Hepatocyte (in vitro differentiated cells): ENCODE measurements at regions not wholly inside any gene's neighbourhood (a gene's known extent, or its start where the extent isn't known, plus 50 kb on each side); places are given as distances from the start of the nearest gene placed in this dataset.

Source experiments
- DNase-seq: peaks from one replicate; pipeline ENCODE4 v3.0.0-alpha.2; 2016; ENCODE audit warnings: low spot score
- H2AFZ ChIP-seq: fragments of 200-600 bp; sonication (generic); 2 replicates; pipeline ENCODE4 v1.6.0; 2016; ENCODE audit warnings: antibody characterized with exemption, mild to moderate bottlenecking
- H3K27ac ChIP-seq: fragments of 200-600 bp; sonication (generic); 2 replicates; pipeline ENCODE4 v1.5.1; 2016; ENCODE audit warnings: mild to moderate bottlenecking
- H3K27me3 ChIP-seq: fragments of 200-600 bp; sonication (generic); 2 replicates; pipeline ENCODE4 v1.6.1; 2016
- H3K36me3 ChIP-seq: fragments of 200-600 bp; sonication (generic); replicated peaks from 2 replicates; pipeline ENCODE4 v1.5.1; 2016; ENCODE audit warnings: low read depth; ENCODE audit not compliant: insufficient read depth
- H3K4me1 ChIP-seq: fragments of 200-600 bp; sonication (generic); 2 replicates; pipeline ENCODE4 v1.5.1; 2016; ENCODE audit warnings: mild to moderate bottlenecking, moderate library complexity; ENCODE audit not compliant: insufficient read depth
- H3K4me2 ChIP-seq: fragments of 200-600 bp; sonication (generic); 2 replicates; pipeline ENCODE4 v1.6.0; 2016
- H3K4me3 ChIP-seq: fragments of 200-600 bp; sonication (generic); 2 replicates; pipeline ENCODE4 v1.5.1; 2016; ENCODE audit warnings: mild to moderate bottlenecking
- H3K79me2 ChIP-seq: fragments of 200-600 bp; sonication (generic); 2 replicates; pipeline ENCODE4 v1.6.0; 2017; ENCODE audit warnings: mild to moderate bottlenecking
- H3K9me2 ChIP-seq: fragments of 200-600 bp; sonication (generic); replicated peaks from 2 replicates; pipeline ENCODE4 v1.6.0; 2017; ENCODE audit warnings: mild to moderate bottlenecking; ENCODE audit not compliant: insufficient read depth
- H3K9me3 ChIP-seq: fragments of 200-600 bp; sonication (generic); 2 replicates; pipeline ENCODE4 v1.5.1; 2016; ENCODE audit warnings: low read depth, mild to moderate bottlenecking
- H4K20me1 ChIP-seq: fragments of 200-600 bp; sonication (generic); 2 replicates; pipeline ENCODE4 v1.6.0; 2016; ENCODE audit warnings: mild to moderate bottlenecking; ENCODE audit not compliant: insufficient read depth, poor library complexity, severe bottlenecking
- EZH2 ChIP-seq: fragments of 200-600 bp; sonication (generic); IDR thresholded peaks from 2 replicates; pipeline ENCODE4 v1.6.1; 2016; ENCODE audit warnings: antibody characterized with exemption, mild to moderate bottlenecking, borderline replicate concordance
- EZH2phosphoT487 ChIP-seq: fragments of 200-600 bp; sonication (generic); IDR thresholded peaks from one replicate; pipeline ENCODE4 v1.6.1; 2018; ENCODE audit warnings: antibody characterized with exemption, mild to moderate bottlenecking, low read depth, moderate library complexity; ENCODE audit not compliant: unreplicated experiment, severe bottlenecking
- WGBS: methylation state at CpG from one replicate; pipeline ENCODE4 v1.1.6; 2016; ENCODE audit warnings: low lambda C conversion rate; ENCODE audit errors: missing lambda C conversion rate; 5-methylcytosine and 5-hydroxymethylcytosine counted together
- TF ChIP-seq, protein P1 (sequence below): fragments of 200-600 bp; sonication (generic); IDR thresholded peaks from 2 replicates; pipeline ENCODE4 v1.5.1; 2016; ENCODE audit warnings: antibody characterized with exemption, mild to moderate bottlenecking; ENCODE audit not compliant: poor library complexity

DNA sequence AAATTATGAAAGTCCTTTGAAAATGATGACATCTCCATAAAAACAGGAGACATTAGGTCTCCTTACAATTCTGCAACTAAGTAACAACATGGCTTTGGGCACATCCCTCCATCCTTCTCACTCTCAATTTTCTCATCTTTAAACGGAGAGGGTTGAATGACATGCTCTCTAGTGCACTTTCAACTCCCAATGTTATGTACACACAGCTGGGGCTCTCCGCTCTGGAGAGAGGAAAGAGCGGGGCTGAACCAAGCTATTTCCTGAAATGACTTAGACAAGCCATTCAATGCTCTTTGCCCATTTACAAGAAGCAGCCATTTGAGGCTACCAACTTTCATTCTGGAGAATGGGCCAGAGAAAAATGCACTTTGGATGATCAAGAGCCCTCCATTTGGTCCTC, 144.2 kb upstream of the BNIP2 start:
- Histone ChIP-seq H3K9me3 (no peaks in the 10 kb centered on the region), H3K4me3 (no peak overlapping the region), H3K27me3 (no peaks in the 10 kb centered on the region), H3K9me2 (no peaks in the 10 kb centered on the region), H3K36me3 (no peaks in the 10 kb centered on the region), H3K4me2 (no peak overlapping the region), H3K27ac (no peak overlapping the region), H3K4me1 (no peaks in the 10 kb centered on the region), H3K79me2 (no peaks in the 10 kb centered on the region), H4K20me1 (no peaks in the 10 kb centered on the region), H2AFZ (no peak overlapping the region)
- 75% methylated on average over 3 of the region's 3 CpGs for WGBS
- DNase-seq, result no peak
- TF ChIP-seq EZH2 (no peak), EZH2phosphoT487 (no peak)
- TF ChIP-seq, protein P1, sequence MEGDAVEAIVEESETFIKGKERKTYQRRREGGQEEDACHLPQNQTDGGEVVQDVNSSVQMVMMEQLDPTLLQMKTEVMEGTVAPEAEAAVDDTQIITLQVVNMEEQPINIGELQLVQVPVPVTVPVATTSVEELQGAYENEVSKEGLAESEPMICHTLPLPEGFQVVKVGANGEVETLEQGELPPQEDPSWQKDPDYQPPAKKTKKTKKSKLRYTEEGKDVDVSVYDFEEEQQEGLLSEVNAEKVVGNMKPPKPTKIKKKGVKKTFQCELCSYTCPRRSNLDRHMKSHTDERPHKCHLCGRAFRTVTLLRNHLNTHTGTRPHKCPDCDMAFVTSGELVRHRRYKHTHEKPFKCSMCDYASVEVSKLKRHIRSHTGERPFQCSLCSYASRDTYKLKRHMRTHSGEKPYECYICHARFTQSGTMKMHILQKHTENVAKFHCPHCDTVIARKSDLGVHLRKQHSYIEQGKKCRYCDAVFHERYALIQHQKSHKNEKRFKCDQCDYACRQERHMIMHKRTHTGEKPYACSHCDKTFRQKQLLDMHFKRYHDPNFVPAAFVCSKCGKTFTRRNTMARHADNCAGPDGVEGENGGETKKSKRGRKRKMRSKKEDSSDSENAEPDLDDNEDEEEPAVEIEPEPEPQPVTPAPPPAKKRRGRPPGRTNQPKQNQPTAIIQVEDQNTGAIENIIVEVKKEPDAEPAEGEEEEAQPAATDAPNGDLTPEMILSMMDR, result no peak

DNA sequence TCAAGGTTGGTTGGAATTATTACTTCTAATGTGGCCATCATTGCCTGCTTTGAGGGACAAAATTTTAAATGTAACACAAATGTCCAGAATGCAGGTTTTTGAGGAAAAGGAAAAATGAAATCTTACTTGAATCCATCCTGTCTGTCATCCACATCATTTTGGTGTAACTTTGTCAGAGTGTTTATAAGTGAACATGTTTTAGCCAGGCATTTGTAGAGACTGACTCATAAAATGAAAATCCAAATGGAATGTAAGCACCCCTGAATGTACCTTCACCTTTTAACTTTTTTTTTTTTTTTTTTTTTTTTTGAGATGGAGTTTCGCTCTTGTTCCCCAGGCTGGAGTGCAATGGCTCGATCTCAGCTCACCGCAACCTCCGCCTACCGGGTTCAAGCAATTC, 141.8 kb upstream of the BNIP2 start:
- no peak for DNase-seq
- Histone ChIP-seq H3K4me3 (no peak overlapping the region), H3K27me3 (no peaks in the 10 kb centered on the region), H3K9me2 (no peaks in the 10 kb centered on the region), H3K36me3 (no peaks in the 10 kb centered on the region), H3K27ac (no peak overlapping the region), H3K4me2 (no peak overlapping the region), H2AFZ (no peak overlapping the region), H4K20me1 (no peaks in the 10 kb centered on the region), H3K9me3 (no peaks in the 10 kb centered on the region), H3K4me1 (no peaks in the 10 kb centered on the region), H3K79me2 (no peaks in the 10 kb centered on the region)
- no peak for TF ChIP-seq EZH2phosphoT487
- no peak for TF ChIP-seq EZH2
- TF ChIP-seq, protein P1, result no peak
- WGBS, result 95% methylated on average over 5 of the region's 5 CpGs

- Histone ChIP-seq H2AFZ (no peak overlapping the region), H3K9me3 (no peaks in the 10 kb centered on the region), H3K4me3 (no peak overlapping the region), H4K20me1 (no peaks in the 10 kb centered on the region), H3K36me3 (no peaks in the 10 kb centered on the region), H3K27ac (no peak overlapping the region), H3K4me2 (no peak overlapping the region), H3K79me2 (no peaks in the 10 kb centered on the region), H3K27me3 (no peaks in the 10 kb centered on the region), H3K9me2 (no peaks in the 10 kb centered on the region), H3K4me1 (no peaks in the 10 kb centered on the region)
- 88% methylated on average over 2 of the region's 2 CpGs for WGBS
- DNase-seq, result no peak
- TF ChIP-seq, protein P1, result no peak
- no peak for TF ChIP-seq EZH2phosphoT487
- no peak for TF ChIP-seq EZH2
These were observed 141.0 kb upstream of the BNIP2 start for GRCh38 chr15:59830098-59830497.

- 82% methylated on average over 15 of the region's 15 CpGs for WGBS
- Histone ChIP-seq H3K9me3 (no peaks in the 10 kb centered on the region), H3K36me3 (no peaks in the 10 kb centered on the region), H3K4me1 (no peaks in the 10 kb centered on the region), H2AFZ (no peak overlapping the region), H3K27ac (no peak overlapping the region), H3K27me3 (no peaks in the 10 kb centered on the region), H4K20me1 (no peaks in the 10 kb centered on the region), H3K79me2 (no peaks in the 10 kb centered on the region), H3K4me2 (no peak overlapping the region), H3K9me2 (no peaks in the 10 kb centered on the region), H3K4me3 (no peak overlapping the region)
- TF ChIP-seq EZH2phosphoT487, result no peak
- no peak for TF ChIP-seq EZH2
- TF ChIP-seq, protein P1, result no peak
- DNase-seq, result no peak
These were observed 139.7 kb upstream of the BNIP2 start for GRCh38 chr15:59828861-59829260.
